ENCODE measurements at regions not wholly inside any gene's neighbourhood (a gene's known extent, or its start where the extent isn't known, plus 50 kb on each side); places are given as distances from the start of the nearest gene placed in this dataset.

DNA sequence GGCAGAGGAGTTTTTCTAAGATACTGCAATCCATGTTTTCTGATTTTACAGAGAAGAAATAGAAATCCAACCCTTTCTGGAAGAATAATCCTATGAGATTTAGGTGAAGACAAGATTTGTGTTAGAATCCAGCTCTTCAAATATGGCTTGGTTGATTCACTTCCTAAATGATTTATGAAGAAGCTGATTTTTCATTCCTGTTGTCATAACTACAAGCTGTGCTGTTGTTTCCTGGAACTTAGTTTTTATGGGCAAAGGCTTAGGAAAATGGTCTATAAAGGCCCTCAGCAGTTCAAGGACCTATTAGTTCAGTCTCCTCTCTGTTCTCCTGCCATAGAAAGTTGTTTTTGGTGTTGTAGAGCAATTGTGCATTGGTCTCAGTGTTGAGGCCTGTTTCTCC is 174.2 kb upstream of the FAM20A start:
- no peak overlapping the region for H3K4me3 ChIP-seq (ENCODE audit: low read depth, low read length)
- no peak for DNase-seq (ENCODE audit: low read depth)
- no peak for TF ChIP-seq CTCF (IDR thresholded peaks at IDR 0.05; ENCODE audit: low read depth, low read length, missing control alignments)

DNA sequence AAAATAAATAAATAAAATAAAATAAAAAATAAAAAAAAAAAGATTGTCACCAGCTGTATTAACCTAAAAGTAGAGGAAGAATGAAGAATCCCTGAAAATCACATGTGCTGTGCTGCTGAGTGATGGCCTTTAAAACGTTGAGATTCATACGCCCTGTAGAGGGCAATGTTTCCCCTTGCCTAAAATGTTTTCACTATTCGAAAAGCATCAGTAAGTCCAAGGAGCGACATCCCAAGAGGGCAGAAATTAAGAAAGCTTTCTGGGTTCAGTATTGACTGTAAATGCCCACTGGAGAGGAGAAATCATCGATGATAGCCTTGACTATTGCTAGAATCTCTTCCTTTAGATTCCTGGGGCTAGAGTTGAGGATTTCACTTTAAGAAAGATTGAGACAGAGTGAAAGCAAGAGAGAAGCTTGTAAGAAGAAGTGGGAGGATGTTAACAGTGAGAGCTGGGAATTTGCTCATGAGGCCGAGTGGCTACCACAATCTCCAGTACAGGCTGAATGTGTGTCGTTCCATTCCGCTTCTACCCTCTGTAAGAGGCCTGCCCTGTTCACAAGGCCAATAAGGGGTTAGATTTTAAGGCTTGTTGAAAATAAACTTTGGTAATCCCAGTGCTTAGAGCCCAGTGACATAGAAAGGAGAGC is 170.8 kb upstream of the FAM20A start:
- no peak overlapping the region; the same call in 1 of the 2 replicates for H3K4me3 ChIP-seq (ENCODE audit: low read depth, low read length)
- DNase-seq (ENCODE audit: low read depth): no peak
- peak; percentile 60 for TF ChIP-seq CTCF (IDR thresholded peaks at IDR 0.05; ENCODE audit: low read depth, low read length, missing control alignments)

DNA sequence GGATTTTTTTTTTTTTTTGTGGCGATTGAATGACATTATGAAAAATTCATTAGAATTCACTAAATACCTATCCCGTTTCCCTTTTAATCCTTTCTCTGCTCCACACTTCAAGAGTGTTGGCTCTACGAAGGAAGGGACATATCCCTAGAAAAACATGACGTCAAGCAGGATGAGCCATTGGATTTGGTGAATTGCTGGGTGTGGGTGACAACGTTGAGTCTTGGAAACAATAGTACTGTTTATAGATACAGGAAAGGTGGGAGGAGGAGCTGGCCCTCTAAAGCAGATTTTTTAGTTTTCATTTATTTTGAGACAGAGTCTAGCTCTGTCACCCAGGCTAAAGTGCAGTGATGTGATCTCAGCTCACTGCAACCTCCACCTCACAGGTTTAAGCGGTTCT is 167.6 kb upstream of the FAM20A start:
- H3K4me3 ChIP-seq (ENCODE audit: low read depth, low read length): no peak overlapping the region
- no peak for DNase-seq (ENCODE audit: low read depth)
- no peak for TF ChIP-seq CTCF (IDR thresholded peaks at IDR 0.05; ENCODE audit: low read depth, low read length, missing control alignments)

DNA sequence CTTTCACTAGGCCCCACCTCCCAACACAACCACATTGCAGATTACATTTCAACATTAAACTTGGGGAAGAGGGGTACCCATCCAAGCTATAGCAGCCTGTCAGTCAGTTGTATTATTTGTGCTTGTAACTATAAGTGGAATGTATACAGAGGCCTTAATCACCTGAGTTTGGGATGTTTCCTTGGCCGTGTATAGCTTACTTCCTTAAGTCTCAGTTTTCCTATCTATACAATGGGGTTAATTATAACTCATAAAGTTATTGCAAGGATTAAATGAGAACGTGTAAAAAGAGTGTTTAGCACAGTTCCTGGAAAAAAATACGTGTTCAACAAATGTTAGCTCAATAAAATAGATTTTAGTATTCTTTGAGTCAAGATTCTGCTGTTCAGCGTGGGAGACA is 165.5 kb upstream of the FAM20A start:
- DNase-seq (ENCODE audit: low read depth): no peak
- TF ChIP-seq CTCF (IDR thresholded peaks at IDR 0.05; ENCODE audit: low read depth, low read length, missing control alignments): no peak
- H3K4me3 ChIP-seq (ENCODE audit: low read depth, low read length): no peak overlapping the region

DNA sequence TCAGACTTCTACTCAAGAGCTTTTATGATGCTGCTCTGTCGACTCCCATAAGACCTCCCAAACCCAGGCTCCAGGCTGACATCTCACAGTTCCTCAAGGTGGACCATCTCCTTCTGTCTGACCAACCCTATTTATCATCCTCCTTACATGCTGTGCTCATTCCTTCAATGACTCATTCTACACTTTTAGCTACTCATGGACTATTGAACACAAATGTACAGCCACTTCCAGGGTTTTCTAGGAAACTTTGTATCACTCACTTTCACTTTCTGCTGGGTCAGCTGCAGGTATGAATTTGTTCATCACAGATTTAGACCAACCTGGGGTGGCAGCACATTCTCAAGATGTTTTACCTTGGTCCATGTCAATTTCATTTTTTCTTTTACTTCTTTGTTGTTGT is 162.4 kb upstream of the FAM20A start:
- H3K4me3 ChIP-seq (ENCODE audit: low read depth, low read length): no peak overlapping the region
- TF ChIP-seq CTCF (IDR thresholded peaks at IDR 0.05; ENCODE audit: low read depth, low read length, missing control alignments): no peak
- no peak for DNase-seq (ENCODE audit: low read depth)

GRCh38 chr17:68762911-68763310 is 161.7 kb upstream of the FAM20A start:
- H3K4me3 ChIP-seq (ENCODE audit: low read depth, low read length): no peak overlapping the region
- DNase-seq (ENCODE audit: low read depth): no peak
- no peak for TF ChIP-seq CTCF (IDR thresholded peaks at IDR 0.05; ENCODE audit: low read depth, low read length, missing control alignments)

GRCh38 chr17:68760141-68760475 is 158.9 kb upstream of the FAM20A start:
- TF ChIP-seq CTCF (IDR thresholded peaks at IDR 0.05; ENCODE audit: low read depth, low read length, missing control alignments): no peak
- no peak for DNase-seq (ENCODE audit: low read depth)
- no peak overlapping the region for H3K4me3 ChIP-seq (ENCODE audit: low read depth, low read length)

Measured in GM12864 (cell line).